GM19238 (cell line): ENCODE measurements at regions not wholly inside any gene's neighbourhood (a gene's known extent, or its start where the extent isn't known, plus 50 kb on each side); places are given as distances from the start of the nearest gene placed in this dataset.

Experiments used
- DNase-seq: peaks from one replicate; pipeline ENCODE4 v3.0.0; 2011; ENCODE audit warnings: low spot score; ENCODE audit not compliant: insufficient read length

GRCh38 chr5:158485047-158485446 lies 614.7 kb downstream of the EBF1 start:
- no peak for DNase-seq

DNA sequence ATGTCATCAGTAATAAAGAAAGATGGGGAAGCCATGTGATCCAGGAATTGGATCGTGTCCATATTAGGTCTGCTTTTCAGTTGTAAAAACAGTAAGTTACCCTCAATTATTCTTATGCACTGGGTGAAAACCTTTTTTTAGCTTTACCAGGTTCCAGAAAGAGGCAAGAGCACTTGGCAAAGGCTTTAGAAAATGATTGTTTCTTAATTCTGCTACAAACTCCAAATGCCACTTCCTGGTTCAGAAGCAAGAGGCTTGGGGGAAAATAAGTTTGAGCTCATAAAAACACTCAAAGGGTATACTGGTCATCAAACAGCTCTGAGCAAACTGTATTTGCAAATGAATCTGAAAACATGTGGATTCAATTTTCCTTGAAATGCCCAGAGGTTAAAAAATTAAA lies 615.6 kb downstream of the EBF1 start:
- no peak for DNase-seq

GRCh38 chr5:158483281-158483860 lies 616.3 kb downstream of the EBF1 start:
- no peak for DNase-seq

GRCh38 chr5:158482125-158482524 lies 617.6 kb downstream of the EBF1 start:
- no peak for DNase-seq

DNA sequence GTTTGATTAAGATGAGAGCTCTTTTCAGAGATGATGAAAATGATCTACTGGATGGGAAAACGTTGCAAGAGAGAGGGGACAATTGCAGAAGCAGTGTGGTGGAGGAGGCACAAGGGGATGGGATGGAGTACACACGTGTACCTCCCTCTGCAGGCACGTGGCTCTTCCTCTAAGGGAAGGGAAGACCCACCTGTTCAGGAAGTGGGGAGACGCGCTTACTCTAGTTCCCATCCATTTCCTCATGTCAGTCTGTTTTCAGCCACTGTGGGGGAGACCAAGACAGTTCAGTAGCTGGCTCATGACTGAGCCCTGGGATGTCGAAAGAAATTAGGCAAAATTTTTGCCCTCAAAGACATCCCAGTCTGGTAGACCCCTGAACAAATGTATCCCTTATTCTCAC lies 619.2 kb upstream of the CLINT1 start:
- no peak for DNase-seq

DNA sequence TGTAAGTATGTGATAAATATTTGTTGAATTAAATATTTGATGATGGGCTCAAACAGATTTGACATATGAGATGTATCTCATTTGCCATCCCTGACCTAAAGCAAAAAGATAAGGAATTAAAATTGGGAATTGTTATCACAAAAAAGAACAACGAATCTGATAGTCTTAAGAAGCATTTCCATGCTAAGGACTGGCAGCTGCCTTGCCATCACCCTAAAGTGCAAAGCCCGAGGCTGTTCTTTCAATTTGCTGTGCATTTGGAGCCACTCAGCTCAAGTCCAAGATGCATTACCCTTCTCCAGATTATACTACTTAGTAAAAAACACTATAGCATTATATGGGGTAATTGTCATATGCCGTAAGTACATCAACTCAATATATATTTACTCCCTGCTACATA lies 618.3 kb upstream of the CLINT1 start:
- no peak for DNase-seq

GRCh38 chr5:158473016-158473635 lies 614.2 kb upstream of the CLINT1 start:
- no peak for DNase-seq

DNA sequence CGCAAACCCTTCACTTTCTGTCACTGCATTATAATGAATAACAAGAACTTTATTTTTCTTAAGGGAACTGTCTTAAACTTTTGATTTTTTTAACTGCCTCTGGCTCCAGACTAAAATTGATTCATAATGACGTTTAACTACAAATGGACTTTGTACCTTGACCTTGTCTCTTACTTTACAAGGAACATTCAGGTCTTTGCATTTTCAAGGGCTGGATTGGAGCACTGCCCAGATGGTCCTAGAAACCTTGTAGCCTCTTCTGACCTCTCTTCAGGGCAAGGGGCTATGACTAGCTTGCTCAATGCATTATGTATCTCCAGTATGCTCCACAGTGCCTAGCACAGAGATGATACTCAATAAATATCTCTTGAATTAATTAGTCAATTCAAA lies 612.6 kb upstream of the CLINT1 start:
- DNase-seq: no peak

DNA sequence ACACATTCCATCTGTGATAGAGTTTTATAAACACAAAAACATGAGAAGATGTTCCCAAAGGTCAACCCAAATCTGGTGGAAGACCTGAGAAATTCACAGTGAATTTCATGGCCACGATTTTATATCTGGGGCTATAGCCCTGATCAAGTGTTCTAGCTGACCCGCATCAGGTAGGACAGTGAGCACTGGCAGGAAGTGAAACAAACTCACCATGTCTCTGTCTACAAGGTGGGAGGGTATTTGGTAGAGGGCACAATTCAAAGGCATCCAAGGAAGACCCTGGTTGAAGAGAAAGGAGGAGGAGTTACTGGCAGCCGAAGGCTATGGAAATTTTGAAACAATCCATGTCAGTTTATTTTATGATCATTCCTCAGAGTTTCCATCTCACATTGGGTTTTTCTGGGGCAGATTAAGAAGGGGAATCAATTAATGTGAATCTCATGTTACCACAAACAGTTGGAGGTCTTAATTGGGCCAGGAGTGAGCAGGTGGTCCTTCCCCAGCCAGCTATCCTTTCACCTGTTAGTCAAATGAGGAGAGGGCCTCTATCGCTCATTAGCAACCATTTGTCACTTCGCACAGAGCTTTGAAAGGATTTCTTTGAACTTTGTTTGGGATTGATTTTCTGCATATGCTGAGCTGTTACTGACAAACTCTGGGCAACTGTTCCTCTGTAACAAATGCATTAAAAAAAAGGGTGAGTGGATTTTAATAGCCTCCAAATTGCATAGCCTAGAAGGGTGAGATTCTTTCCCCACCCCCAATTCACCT lies 612.0 kb upstream of the CLINT1 start:
- no peak for DNase-seq

- DNase-seq: no peak
These were observed 609.5 kb upstream of the CLINT1 start for GRCh38 chr5:158468444-158468843.

- DNase-seq: no peak
These were observed 607.2 kb upstream of the CLINT1 start for GRCh38 chr5:158466191-158466590.

DNA sequence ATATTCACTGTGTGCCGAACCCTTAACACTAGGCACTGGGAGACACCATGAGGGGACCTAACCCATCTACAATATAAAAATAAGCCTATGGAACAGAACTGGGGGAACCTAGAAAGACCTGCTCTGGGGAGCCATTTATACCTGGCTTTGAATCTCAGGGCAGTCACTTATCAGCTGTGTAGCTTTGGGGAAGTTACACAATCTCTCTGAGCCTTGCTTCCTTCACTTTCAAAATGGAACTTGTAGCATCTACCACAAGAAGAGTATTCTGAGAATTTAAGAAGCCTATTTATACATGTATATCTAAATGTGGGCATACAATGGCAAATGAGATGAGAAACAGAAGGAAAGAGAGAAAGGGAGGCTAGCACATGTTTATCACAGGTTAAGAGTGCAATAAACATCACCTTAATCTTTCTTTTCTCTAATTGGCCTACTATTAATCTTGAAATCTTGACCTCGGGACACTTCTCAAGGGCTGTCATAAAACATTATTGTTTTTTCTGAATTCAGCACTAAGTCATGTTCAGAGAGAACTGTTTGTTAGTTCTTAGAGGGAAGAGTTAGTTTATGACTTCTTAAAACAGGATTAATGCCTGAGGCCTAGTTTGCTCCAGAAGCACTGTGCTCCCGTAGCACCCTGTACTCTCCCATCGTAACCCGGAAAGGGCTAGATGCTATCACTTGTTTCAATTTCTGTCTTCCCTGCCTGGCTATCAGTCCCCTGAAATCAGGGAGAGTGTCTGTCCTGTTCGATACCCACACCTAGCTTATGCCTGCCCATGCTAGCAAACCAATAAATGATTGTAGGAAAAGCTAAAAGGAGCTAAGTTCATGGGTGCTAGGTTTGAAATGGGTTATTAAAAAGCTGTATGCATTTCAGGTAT lies 606.4 kb upstream of the CLINT1 start:
- DNase-seq: no peak

DNA sequence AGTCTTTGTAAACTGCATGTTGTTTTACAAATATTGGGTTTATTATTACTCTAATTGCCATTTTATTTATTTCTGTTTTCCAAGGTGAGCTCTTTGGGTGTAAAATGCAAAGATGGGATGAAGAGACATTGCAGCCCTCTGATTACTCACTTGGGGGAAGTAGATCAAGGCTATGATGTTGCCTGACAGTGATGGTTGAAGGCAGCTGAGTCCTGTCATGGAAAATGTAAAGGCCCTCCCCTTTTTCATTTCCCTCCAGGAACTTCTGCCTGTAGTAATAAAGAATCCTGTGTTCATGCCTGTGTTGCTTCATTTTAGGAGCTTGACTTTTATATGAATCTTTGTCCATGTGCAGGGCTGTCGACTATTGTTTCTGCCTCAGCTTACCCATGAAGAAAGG lies 605.4 kb upstream of the CLINT1 start:
- DNase-seq: no peak

DNA sequence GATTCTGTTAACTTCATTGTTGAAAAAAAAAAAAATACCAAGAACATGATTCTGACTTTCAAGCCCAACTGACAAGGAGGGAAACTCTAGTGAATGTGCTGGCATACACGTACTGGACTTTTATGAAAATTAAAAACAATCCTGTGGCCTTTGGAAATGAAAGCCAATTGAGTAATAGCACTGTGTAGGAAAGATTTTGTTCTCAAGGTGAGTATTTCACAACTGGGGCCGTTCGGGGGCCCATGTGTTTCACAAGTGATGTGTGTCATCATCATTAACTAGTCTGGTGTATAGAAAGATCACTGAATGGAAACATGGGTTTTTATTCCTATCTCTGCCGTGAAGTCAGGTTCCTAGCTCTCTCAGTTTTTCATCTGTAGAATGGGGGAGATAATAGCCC lies 605.0 kb upstream of the CLINT1 start:
- no peak for DNase-seq

- no peak for DNase-seq
These were observed 604.2 kb upstream of the CLINT1 start for GRCh38 chr5:158463188-158463587.

- no peak for DNase-seq
These were observed 603.6 kb upstream of the CLINT1 start for GRCh38 chr5:158462349-158463114.

DNA sequence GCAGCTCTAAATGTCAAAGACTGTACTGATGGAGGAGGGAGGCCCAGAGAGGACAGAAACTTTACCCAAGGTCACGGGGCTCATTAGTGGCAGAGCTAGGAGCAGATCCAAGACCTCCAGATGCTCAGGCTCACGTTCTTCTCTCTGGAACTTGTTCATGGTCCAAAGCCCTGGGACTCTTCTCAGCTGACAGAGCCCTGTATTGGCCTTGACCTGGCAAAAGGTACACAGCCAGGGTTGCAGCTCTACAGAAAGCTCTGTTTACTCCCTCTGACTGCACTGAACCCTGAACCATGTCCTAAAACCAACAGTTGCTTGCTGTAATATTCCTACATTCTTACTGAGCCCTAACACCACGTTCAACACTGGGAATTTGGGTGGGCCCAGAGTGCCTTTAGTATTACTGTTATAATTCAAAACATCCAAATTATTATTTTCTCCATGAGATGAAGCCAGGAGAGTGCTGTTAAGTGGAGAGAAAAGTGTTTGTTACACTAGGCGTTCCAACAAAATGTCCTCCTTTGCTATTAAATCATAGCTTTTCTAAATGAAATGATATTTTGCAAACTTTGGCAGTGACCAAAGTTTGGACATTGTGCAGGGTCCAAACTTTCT lies 602.4 kb upstream of the CLINT1 start:
- DNase-seq: no peak

DNA sequence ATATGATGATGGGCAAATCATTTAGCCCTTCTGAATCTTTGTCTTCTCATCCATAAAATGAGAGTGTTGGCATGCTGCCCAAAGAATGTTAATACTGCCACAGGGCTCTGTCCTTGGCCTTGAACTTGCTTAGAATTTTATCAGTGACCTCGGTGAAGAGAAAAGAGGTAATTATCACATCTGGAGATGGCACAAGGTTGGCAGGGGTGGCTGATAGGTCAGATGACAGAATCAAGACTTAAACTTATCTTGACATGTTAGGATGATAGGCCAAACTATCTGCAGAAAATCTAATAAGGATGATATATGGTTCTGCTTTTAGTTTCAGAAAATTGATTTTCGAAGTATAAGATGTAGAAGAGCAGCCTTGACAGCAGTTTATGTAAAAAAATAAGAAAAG lies 599.1 kb upstream of the CLINT1 start:
- DNase-seq: no peak

DNA sequence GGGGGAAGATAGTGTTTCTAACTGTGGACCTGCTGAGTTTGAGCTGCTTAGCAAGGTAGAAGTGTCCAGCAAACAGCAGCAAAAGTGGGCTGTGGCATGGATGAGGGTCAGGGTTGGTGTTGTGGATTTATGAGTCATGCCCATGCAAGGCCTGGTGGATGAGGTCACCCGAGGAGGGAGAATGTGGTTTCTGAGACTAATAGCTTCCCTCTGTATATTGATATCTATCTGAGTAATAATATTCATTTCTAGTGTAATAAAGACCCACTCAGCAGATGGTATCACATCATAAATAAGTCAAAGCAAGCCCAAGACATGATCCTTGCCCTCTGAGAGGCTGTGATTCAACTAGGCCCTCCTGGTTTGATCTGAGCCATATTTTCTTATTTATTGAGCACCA lies 597.8 kb upstream of the CLINT1 start:
- no peak for DNase-seq

GRCh38 chr5:158456241-158456640 lies 597.3 kb upstream of the CLINT1 start:
- DNase-seq: no peak
